Stimulated activated naive CD8-positive, alpha-beta T cell treated with anti-CD3 and anti-CD28 coated beads, Interleukin-15, Interleukin-2, amounts not matched to agents 100 U/mL and 50 U/mL, for 24 hours (primary cell): ENCODE measurements at regions not wholly inside any gene's neighbourhood (a gene's known extent, or its start where the extent isn't known, plus 50 kb on each side); places are given as distances from the start of the nearest gene placed in this dataset.
"Not testable (repeated sequence)": the region's sequence is repeated elsewhere in the genome, so short reads cannot be mapped to it uniquely, and the experiment has no call there.

ENCODE experiments used
- ATAC-seq: fragments of 150-1000 bp; cut with Tn5 transposase; one replicate; pipeline ENCODE4 v1.10.0; 2021
- DNase-seq: peaks from one replicate; pipeline ENCODE4 v3.0.0; 2021

GRCh38 chr6:72457738-72458137 is 164.1 kb upstream of the KCNQ5 start:
- DNase-seq: no peak
- ATAC-seq: no peak

- ATAC-seq (no peak), DNase-seq (no peak)
These were observed 163.3 kb upstream of the KCNQ5 start for GRCh38 chr6:72458521-72458920.

GRCh38 chr6:72461144-72461543 is 160.7 kb upstream of the KCNQ5 start:
- ATAC-seq (no peak), DNase-seq (no peak)

- no peak for DNase-seq
- ATAC-seq: no peak
These were observed 157.6 kb upstream of the KCNQ5 start for GRCh38 chr6:72464246-72464645.

GRCh38 chr6:72464791-72465691 is 156.8 kb upstream of the KCNQ5 start:
- ATAC-seq (no peak), DNase-seq (no peak)

- DNase-seq (no peak), ATAC-seq (no peak)
These were observed 155.4 kb upstream of the KCNQ5 start for GRCh38 chr6:72466471-72466870.

GRCh38 chr6:72466971-72467566 is 154.8 kb upstream of the KCNQ5 start:
- no peak for ATAC-seq
- DNase-seq: no peak

GRCh38 chr6:72469406-72469983 is 152.4 kb upstream of the KCNQ5 start:
- DNase-seq, ATAC-seq: not testable (repeated sequence)

- DNase-seq (no peak), ATAC-seq (no peak)
These were observed 145.8 kb upstream of the KCNQ5 start for GRCh38 chr6:72476051-72476450.

GRCh38 chr6:72476646-72477045 is 145.2 kb upstream of the KCNQ5 start:
- DNase-seq: no peak
- no peak for ATAC-seq

- ATAC-seq (no peak), DNase-seq (no peak)
These were observed 126.4 kb upstream of the KCNQ5 start for GRCh38 chr6:72495441-72495840.

- DNase-seq: no peak
- ATAC-seq: no peak
These were observed 124.7 kb upstream of the KCNQ5 start for GRCh38 chr6:72497186-72497585.

GRCh38 chr6:72500669-72501068 is 121.2 kb upstream of the KCNQ5 start:
- ATAC-seq (no peak), DNase-seq (no peak)

- ATAC-seq: no peak
- no peak for DNase-seq
These were observed 117.5 kb upstream of the KCNQ5 start for GRCh38 chr6:72504406-72504805.

GRCh38 chr6:72505446-72505845 is 116.4 kb upstream of the KCNQ5 start:
- DNase-seq (no peak), ATAC-seq (no peak)

- ATAC-seq (no peak), DNase-seq (no peak)
These were observed 102.0 kb upstream of the KCNQ5 start for GRCh38 chr6:72519871-72520270.

GRCh38 chr6:72521684-72522083 is 100.2 kb upstream of the KCNQ5 start:
- no peak for DNase-seq
- no peak for ATAC-seq

- DNase-seq: peak; percentile 14
- peak; percentile 57 for ATAC-seq
These were observed 99.1 kb upstream of the KCNQ5 start for GRCh38 chr6:72522735-72523141.

GRCh38 chr6:72524011-72524645 is 97.7 kb upstream of the KCNQ5 start:
- ATAC-seq (peak; percentile 63), DNase-seq (no peak)

- no peak for DNase-seq
- ATAC-seq: no peak
These were observed 95.9 kb upstream of the KCNQ5 start for GRCh38 chr6:72525821-72526510.

- no peak for ATAC-seq
- no peak for DNase-seq
These were observed 91.7 kb upstream of the KCNQ5 start for GRCh38 chr6:72530152-72530551.

- ATAC-seq (no peak), DNase-seq (no peak)
These were observed 91.1 kb upstream of the KCNQ5 start for GRCh38 chr6:72530750-72531149.
